Bone marrow (tissue), 2 donors: ENCODE measurements at regions not wholly inside any gene's neighbourhood (a gene's known extent, or its start where the extent isn't known, plus 50 kb on each side); places are given as distances from the start of the nearest gene placed in this dataset.
"Not testable (repeated sequence)": the region's sequence is repeated elsewhere in the genome, so short reads cannot be mapped to it uniquely, and the experiment has no call there.

Source experiments
- DNase-seq, 2 donors: peaks; one replicate each; lab custom pipeline; 2025; lab: John Stamatoyannopoulos, UW

GRCh38 chr13:91025442-91025841 lies 322.0 kb upstream of the MIR17HG start:
- no peak for DNase-seq

- no peak for DNase-seq
Observed at GRCh38 chr13:91031508-91031907, 316.0 kb upstream of the MIR17HG start.

GRCh38 chr13:91032104-91032503 lies 315.4 kb upstream of the MIR17HG start:
- DNase-seq, result no peak

GRCh38 chr13:91036886-91037285 lies 310.6 kb upstream of the MIR17HG start:
- DNase-seq, result no peak

GRCh38 chr13:91042870-91043269 lies 304.6 kb upstream of the MIR17HG start:
- no peak for DNase-seq

- DNase-seq, result no peak
Observed at GRCh38 chr13:91045351-91046034, 302.0 kb upstream of the MIR17HG start.

GRCh38 chr13:91046715-91047327 lies 300.7 kb upstream of the MIR17HG start:
- DNase-seq, result no peak

- DNase-seq, result no peak
Observed at GRCh38 chr13:91050970-91051369, 296.5 kb upstream of the MIR17HG start.

GRCh38 chr13:91052876-91053275 lies 294.6 kb upstream of the MIR17HG start:
- no peak for DNase-seq

- DNase-seq, result no peak
Observed at GRCh38 chr13:91053318-91054065, 294.0 kb upstream of the MIR17HG start.

GRCh38 chr13:91054902-91055301 lies 292.6 kb upstream of the MIR17HG start:
- no peak for DNase-seq

GRCh38 chr13:91056746-91057145 lies 290.7 kb upstream of the MIR17HG start:
- no peak for DNase-seq

GRCh38 chr13:91057507-91057906 lies 290.0 kb upstream of the MIR17HG start:
- not testable (repeated sequence) for DNase-seq

GRCh38 chr13:91058066-91058465 lies 289.4 kb upstream of the MIR17HG start:
- DNase-seq, result no peak

- no peak for DNase-seq
Observed at GRCh38 chr13:91058919-91059318, 288.6 kb upstream of the MIR17HG start.

- no peak for DNase-seq
Observed at GRCh38 chr13:91066745-91067144, 280.7 kb upstream of the MIR17HG start.

- no peak for DNase-seq
Observed at GRCh38 chr13:91072486-91072885, 275.0 kb upstream of the MIR17HG start.

- no peak for DNase-seq
Observed at GRCh38 chr13:91074091-91074490, 273.4 kb upstream of the MIR17HG start.

GRCh38 chr13:91076830-91077229 lies 270.7 kb upstream of the MIR17HG start:
- DNase-seq, result no peak

- peak in 1 of 2 donors; percentile 13 for DNase-seq
Observed at GRCh38 chr13:91078093-91078679, 269.3 kb upstream of the MIR17HG start.

- no peak for DNase-seq
Observed at GRCh38 chr13:91079176-91079575, 268.3 kb upstream of the MIR17HG start.

- DNase-seq, result no peak
Observed at GRCh38 chr13:91085127-91085526, 262.4 kb upstream of the MIR17HG start.
